ENCODE measurements at regions not wholly inside any gene's neighbourhood (a gene's known extent, or its start where the extent isn't known, plus 50 kb on each side); places are given as distances from the start of the nearest gene placed in this dataset.

- H3K4me1 ChIP-seq, result no peaks in the 10 kb centered on the region
- H3K9me3 ChIP-seq (ENCODE audit: low read depth), result no peaks in the 10 kb centered on the region
- H3K4me1 Mint-ChIP-seq, result peaks cover 6% of the 10 kb centered on the region
- H2AFZ ChIP-seq (replicated peaks), result no peak overlapping the region
- H3K27ac ChIP-seq, result no peak overlapping the region
- no peaks in the 10 kb centered on the region for H3K27me3 ChIP-seq
- no peaks in the 10 kb centered on the region for H3K36me3 Mint-ChIP-seq
- TF ChIP-seq EZH2 (IDR thresholded peaks at IDR 0.05), result no peak
- no peak for TF ChIP-seq EZH2phosphoT487 (IDR thresholded peaks at IDR 0.05)
- no peak for TF ChIP-seq CTCF (IDR thresholded peaks at IDR 0.05)
- H3K9ac ChIP-seq, result no peak overlapping the region
- no peaks in the 10 kb centered on the region for H3K9me3 Mint-ChIP-seq
- H3F3A ChIP-seq (ENCODE audit: low read depth), result no peaks in the 10 kb centered on the region
- no peak overlapping the region for H3K4me3 ChIP-seq
- H3K36me3 ChIP-seq, result no peaks in the 10 kb centered on the region
- DNase-seq (ENCODE audit: low spot score), result no peak
- no peak overlapping the region for H3K4me3 Mint-ChIP-seq
- no peaks in the 10 kb centered on the region for H3K79me2 ChIP-seq (ENCODE audit: low read depth)
- peaks cover 2% of the 10 kb centered on the region for H3K27me3 Mint-ChIP-seq (ENCODE audit: insufficient read depth, low read depth)
- H3K27ac Mint-ChIP-seq, result no peak overlapping the region
- H3K4me2 ChIP-seq, result no peak overlapping the region
- no peaks in the 10 kb centered on the region for H4K20me1 ChIP-seq (ENCODE audit: low read depth)
Measured at GRCh38 chr6:156183678-156184077, 593.5 kb upstream of the ARID1B start.

DNA sequence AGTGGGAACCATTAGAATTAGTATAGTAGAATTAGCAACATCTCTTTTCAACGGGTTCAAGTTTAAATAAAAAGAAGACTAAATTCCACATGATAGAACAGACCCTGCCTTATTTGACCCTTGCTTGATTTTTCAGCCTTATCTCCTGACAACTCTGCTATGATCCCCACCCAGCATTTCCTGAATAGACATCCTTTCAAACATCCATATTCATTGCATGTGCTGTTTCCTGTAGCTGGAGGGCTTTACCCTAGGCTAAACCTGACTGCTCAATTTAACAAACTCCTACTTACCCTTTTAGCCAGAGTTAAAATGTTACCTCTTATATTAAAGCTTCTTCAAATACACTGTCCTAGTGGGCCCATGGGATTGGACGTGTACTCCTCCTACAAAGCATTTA, 594.8 kb upstream of the ARID1B start:
- H3K27ac Mint-ChIP-seq, result no peak overlapping the region
- peaks cover 8% of the 10 kb centered on the region for H3K27me3 ChIP-seq
- no peak overlapping the region for H3K4me3 Mint-ChIP-seq

DNA sequence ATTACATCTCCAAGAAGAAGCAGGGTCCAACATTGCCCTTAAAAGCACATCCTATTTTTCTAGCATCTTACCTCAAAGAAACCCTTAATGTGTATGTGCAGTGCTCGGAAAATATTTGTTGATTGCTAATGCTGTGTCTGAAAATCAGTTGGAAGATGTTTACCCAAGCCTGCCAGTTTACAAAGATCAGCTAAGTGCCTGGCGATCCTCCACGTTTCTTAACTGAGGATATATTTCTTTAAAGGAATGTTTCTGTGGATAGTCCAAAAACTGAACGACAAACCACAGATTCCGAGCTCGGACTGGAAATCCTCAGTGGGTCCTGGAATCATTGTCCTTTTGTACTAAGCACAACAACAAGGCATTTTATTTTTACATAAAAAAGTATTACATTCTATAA, 595.7 kb upstream of the ARID1B start:
- H3K36me3 ChIP-seq, result no peaks in the 10 kb centered on the region
- H3K4me1 Mint-ChIP-seq, result peaks cover 7% of the 10 kb centered on the region
- peaks cover 2% of the 10 kb centered on the region for H3K27me3 Mint-ChIP-seq (ENCODE audit: insufficient read depth, low read depth)
- no peak overlapping the region for H3K9ac ChIP-seq
- H4K20me1 ChIP-seq (ENCODE audit: low read depth), result no peaks in the 10 kb centered on the region
- H3K9me3 Mint-ChIP-seq, result no peaks in the 10 kb centered on the region
- H3K4me3 ChIP-seq, result no peak overlapping the region
- no peaks in the 10 kb centered on the region for H3K79me2 ChIP-seq (ENCODE audit: low read depth)
- no peak for TF ChIP-seq CTCF (IDR thresholded peaks at IDR 0.05)
- no peak for TF ChIP-seq EZH2 (IDR thresholded peaks at IDR 0.05)
- TF ChIP-seq EZH2phosphoT487 (IDR thresholded peaks at IDR 0.05), result no peak
- peaks cover 7% of the 10 kb centered on the region for H3F3A ChIP-seq (ENCODE audit: low read depth)
- peaks cover under 1% of the 10 kb centered on the region for H3K4me1 ChIP-seq
- DNase-seq (ENCODE audit: low spot score), result no peak
- no peak overlapping the region for H3K4me3 Mint-ChIP-seq
- no peak overlapping the region for H3K27ac Mint-ChIP-seq
- peaks cover 16% of the 10 kb centered on the region for H3K27me3 ChIP-seq
- no peaks in the 10 kb centered on the region for H3K36me3 Mint-ChIP-seq
- no peaks in the 10 kb centered on the region for H3K9me3 ChIP-seq (ENCODE audit: low read depth)
- H3K4me2 ChIP-seq, result no peak overlapping the region
- no peak overlapping the region for H2AFZ ChIP-seq (replicated peaks)
- H3K27ac ChIP-seq, result no peak overlapping the region

More for the DNA sequence above, 594.8 kb upstream of the ARID1B start:
- H3K4me2 ChIP-seq, result no peak overlapping the region
- no peaks in the 10 kb centered on the region for H4K20me1 ChIP-seq (ENCODE audit: low read depth)
- H2AFZ ChIP-seq (replicated peaks), result no peak overlapping the region
- H3K9ac ChIP-seq, result no peak overlapping the region
- Mint-ChIP-seq H3K36me3 (no peaks in the 10 kb centered on the region), H3K27me3 (ENCODE audit: insufficient read depth, low read depth) (peaks cover 2% of the 10 kb centered on the region), H3K4me1 (peaks cover 6% of the 10 kb centered on the region), H3K9me3 (no peaks in the 10 kb centered on the region)
- no peaks in the 10 kb centered on the region for H3K36me3 ChIP-seq
- H3K9me3 ChIP-seq (ENCODE audit: low read depth), result no peaks in the 10 kb centered on the region
- no peaks in the 10 kb centered on the region for H3K4me1 ChIP-seq
- DNase-seq (ENCODE audit: low spot score), result no peak
- TF ChIP-seq CTCF (IDR thresholded peaks at IDR 0.05) (no peak), EZH2phosphoT487 (IDR thresholded peaks at IDR 0.05) (no peak), EZH2 (IDR thresholded peaks at IDR 0.05) (no peak)
- H3K27ac ChIP-seq, result no peak overlapping the region
- H3K4me3 ChIP-seq, result no peak overlapping the region
- peaks cover 7% of the 10 kb centered on the region for H3F3A ChIP-seq (ENCODE audit: low read depth)
- H3K79me2 ChIP-seq (ENCODE audit: low read depth), result no peaks in the 10 kb centered on the region

Measured in neural progenitor cell (in vitro differentiated cells).